Stimulated activated CD4-positive, alpha-beta T cell treated with anti-CD3 and anti-CD28 coated beads, Interleukin-4, amount 100 ng/mL, for 4 hours (primary cell): ENCODE measurements at regions not wholly inside any gene's neighbourhood (a gene's known extent, or its start where the extent isn't known, plus 50 kb on each side); places are given as distances from the start of the nearest gene placed in this dataset.

Experiments
- DNase-seq, 2 experiments: peaks; one replicate each; pipeline ENCODE4 v3.0.0-alpha.2; 2020

GRCh38 chr2:220241423-220241822, 614.0 kb downstream of the SLC4A3 start:
- DNase-seq, result no peak

- DNase-seq, result no peak
These were observed 616.1 kb downstream of the SLC4A3 start for GRCh38 chr2:220243571-220243970.

- DNase-seq, result no peak
These were observed 619.0 kb downstream of the SLC4A3 start for GRCh38 chr2:220246386-220246785.

- DNase-seq, result no peak
These were observed 620.3 kb downstream of the SLC4A3 start for GRCh38 chr2:220247588-220248350.

- no peak for DNase-seq
These were observed 632.2 kb downstream of the SLC4A3 start for GRCh38 chr2:220259662-220260061.

- DNase-seq, result no peak
These were observed 635.9 kb downstream of the SLC4A3 start for GRCh38 chr2:220263300-220263699.

GRCh38 chr2:220269367-220269766, 641.9 kb downstream of the SLC4A3 start:
- no peak for DNase-seq

- no peak for DNase-seq
These were observed 643.1 kb downstream of the SLC4A3 start for GRCh38 chr2:220270481-220271070.

GRCh38 chr2:220272656-220273055, 645.2 kb downstream of the SLC4A3 start:
- no peak for DNase-seq

GRCh38 chr2:220273082-220273481, 645.7 kb downstream of the SLC4A3 start:
- no peak for DNase-seq

GRCh38 chr2:220275454-220275853, 648.0 kb downstream of the SLC4A3 start:
- DNase-seq, result no peak

GRCh38 chr2:220276741-220277444, 649.5 kb downstream of the SLC4A3 start:
- DNase-seq, result no peak

- no peak for DNase-seq
These were observed 650.1 kb downstream of the SLC4A3 start for GRCh38 chr2:220277445-220277975.

- DNase-seq, result no peak
These were observed 650.6 kb downstream of the SLC4A3 start for GRCh38 chr2:220278022-220278421.

- DNase-seq, result no peak
These were observed 651.9 kb downstream of the SLC4A3 start for GRCh38 chr2:220279372-220279771.

- no peak for DNase-seq
These were observed 652.4 kb downstream of the SLC4A3 start for GRCh38 chr2:220279840-220280239.

- no peak for DNase-seq
These were observed 653.3 kb downstream of the SLC4A3 start for GRCh38 chr2:220280736-220281135.

- no peak for DNase-seq
These were observed 654.3 kb downstream of the SLC4A3 start for GRCh38 chr2:220281771-220282170.

GRCh38 chr2:220282236-220282635, 654.8 kb downstream of the SLC4A3 start:
- DNase-seq, result no peak

GRCh38 chr2:220293966-220294365, 666.5 kb downstream of the SLC4A3 start:
- no peak for DNase-seq

GRCh38 chr2:220296174-220296573, 668.7 kb downstream of the SLC4A3 start:
- DNase-seq, result no peak

GRCh38 chr2:220297093-220297492, 669.7 kb downstream of the SLC4A3 start:
- DNase-seq, result no peak

GRCh38 chr2:220300806-220301205, 673.4 kb downstream of the SLC4A3 start:
- no peak for DNase-seq

GRCh38 chr2:220302756-220303155, 675.3 kb downstream of the SLC4A3 start:
- no peak for DNase-seq
